Erythroblast (primary cell): ENCODE measurements at regions not wholly inside any gene's neighbourhood (a gene's known extent, or its start where the extent isn't known, plus 50 kb on each side); places are given as distances from the start of the nearest gene placed in this dataset.

Experiments
- GATA1 ChIP-seq: IDR thresholded peaks from 2 replicates; pipeline ENCODE4 v1.6.1; 2011; ENCODE audit warnings: low read depth, mild to moderate bottlenecking, control low read depth, low read length, moderate library complexity
- POLR2A ChIP-seq: IDR thresholded peaks from 2 replicates; pipeline ENCODE4 v1.6.1; 2011; ENCODE audit warnings: mild to moderate bottlenecking, low read length

GRCh38 chr9:82128011-82128696 is 139.6 kb downstream of the SPATA31D1 start:
- TF ChIP-seq POLR2A, result no peak
- no peak for TF ChIP-seq GATA1
